ENCODE measurements at regions not wholly inside any gene's neighbourhood (a gene's known extent, or its start where the extent isn't known, plus 50 kb on each side); places are given as distances from the start of the nearest gene placed in this dataset.

DNA sequence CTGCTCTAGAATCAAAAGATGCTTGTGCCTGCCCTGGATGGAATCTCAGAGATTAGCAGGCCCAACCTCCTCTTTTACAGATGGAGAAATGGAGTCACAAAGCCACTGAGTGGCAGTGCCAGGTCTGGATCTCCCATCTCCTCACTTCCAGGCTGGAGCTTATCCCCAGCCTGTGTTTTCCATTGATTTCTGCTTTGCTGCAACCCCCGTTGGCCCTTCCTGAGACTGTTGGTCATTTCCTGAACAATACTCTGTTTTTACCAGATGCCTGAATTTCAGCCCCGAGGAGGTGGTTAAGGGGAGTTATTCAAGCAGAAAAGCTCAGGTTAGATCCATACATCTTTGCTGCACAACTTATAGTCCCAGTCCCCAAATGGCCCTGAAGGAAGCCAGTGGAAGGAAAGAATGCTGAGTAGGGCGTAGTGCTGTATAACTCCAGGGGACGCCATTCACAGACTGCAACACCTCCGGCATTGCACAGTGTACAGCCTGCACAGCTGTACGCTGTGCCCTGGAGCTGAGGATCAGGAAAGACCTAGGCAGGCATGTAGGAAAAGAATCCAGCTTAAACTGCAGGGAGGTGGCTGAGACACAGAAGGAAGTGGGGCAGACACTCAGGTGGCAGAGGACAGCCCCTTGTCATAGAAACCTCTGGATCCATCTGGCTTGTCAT, 77.5 kb downstream of the RPLP1 start:
- TF ChIP-seq, protein P1, sequence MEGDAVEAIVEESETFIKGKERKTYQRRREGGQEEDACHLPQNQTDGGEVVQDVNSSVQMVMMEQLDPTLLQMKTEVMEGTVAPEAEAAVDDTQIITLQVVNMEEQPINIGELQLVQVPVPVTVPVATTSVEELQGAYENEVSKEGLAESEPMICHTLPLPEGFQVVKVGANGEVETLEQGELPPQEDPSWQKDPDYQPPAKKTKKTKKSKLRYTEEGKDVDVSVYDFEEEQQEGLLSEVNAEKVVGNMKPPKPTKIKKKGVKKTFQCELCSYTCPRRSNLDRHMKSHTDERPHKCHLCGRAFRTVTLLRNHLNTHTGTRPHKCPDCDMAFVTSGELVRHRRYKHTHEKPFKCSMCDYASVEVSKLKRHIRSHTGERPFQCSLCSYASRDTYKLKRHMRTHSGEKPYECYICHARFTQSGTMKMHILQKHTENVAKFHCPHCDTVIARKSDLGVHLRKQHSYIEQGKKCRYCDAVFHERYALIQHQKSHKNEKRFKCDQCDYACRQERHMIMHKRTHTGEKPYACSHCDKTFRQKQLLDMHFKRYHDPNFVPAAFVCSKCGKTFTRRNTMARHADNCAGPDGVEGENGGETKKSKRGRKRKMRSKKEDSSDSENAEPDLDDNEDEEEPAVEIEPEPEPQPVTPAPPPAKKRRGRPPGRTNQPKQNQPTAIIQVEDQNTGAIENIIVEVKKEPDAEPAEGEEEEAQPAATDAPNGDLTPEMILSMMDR (IDR thresholded peaks at IDR 0.05): no peak
- no peak for TF ChIP-seq POLR2AphosphoS5 (IDR thresholded peaks at IDR 0.05)
